ENCODE measurements at regions not wholly inside any gene's neighbourhood (a gene's known extent, or its start where the extent isn't known, plus 50 kb on each side); places are given as distances from the start of the nearest gene placed in this dataset.
"Not testable (repeated sequence)": the region's sequence is repeated elsewhere in the genome, so short reads cannot be mapped to it uniquely, and the experiment has no call there.

DNA sequence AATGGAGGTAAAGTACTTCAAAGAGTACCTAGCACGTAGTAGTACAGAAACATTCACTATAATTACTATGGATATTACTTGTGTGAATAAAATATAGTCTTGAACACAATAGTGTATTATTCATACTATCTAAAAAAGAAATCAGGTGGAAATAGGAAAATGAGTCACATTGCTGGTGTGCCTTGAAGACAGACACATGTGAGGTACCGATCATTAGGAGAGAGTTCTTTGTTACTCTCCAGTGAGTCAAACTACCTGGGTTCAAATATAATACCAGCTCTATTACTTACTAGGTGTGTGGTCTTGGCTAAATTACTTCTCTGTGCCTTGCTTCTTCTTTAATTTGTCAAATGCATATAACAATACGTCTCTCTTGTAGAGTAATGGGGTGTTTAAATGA is 50.8 kb upstream of the BEND6 start:
- no peak for DNase-seq

DNA sequence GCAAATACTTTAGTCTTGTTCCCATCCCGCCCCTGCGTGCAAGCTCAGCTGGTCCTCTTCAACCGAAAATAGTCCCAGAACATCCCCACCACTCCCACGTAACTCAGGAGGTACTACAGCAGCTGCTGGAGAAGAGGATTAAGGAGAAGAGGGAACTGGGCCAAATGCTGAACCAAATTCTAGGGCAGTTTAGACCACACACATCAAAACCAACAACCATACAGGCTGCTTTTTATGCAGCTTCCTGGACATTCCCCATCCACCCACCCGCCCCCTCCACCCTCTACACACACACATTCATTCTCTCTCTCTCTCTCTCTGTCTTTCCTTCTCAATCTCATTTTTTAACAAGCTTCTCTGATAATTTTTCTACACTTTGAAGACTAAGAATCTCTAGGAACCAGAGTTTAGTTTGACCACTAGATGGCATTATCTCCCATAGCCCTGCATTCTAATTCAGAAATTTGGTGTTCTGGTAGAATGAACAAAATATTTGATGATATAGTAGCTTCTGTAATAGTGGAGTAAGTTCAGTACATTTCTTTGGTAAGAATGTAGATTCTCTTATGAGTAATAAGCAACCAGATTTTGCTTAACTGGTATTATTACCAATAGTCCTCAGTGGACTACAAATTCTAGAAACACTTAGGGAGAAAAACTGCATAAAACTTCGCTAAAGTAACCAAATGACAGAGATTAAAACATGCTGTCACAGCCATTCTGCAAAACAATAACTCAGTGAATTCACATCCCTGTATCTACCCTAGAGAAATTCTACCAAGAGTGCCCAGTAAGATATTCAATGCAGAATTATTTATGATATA is 52.1 kb upstream of the BEND6 start:
- no peak for DNase-seq

GRCh38 chr6:56900784-56901183 is 54.1 kb upstream of the BEND6 start:
- no peak for DNase-seq

GRCh38 chr6:56899753-56900152 is 55.2 kb upstream of the BEND6 start:
- DNase-seq, result no peak

DNA sequence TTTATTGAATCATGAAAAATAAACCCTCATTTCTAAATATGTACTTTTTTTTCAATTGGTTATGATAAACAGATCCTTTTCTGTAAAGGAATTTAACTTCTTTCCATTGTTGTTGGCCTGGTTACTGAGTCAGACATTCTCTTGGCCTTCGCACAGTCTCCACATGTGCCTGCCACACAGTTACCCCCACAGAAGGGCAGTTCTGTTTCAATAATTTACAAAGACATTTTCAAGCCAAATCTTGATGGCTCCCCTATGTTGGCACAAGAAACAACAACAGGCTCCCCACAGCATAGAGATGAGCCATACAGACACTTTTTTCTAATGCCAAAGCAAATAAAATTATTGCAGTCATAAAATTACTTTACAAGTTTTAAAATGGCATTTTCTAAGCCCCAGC is 55.6 kb upstream of the BEND6 start:
- DNase-seq, result no peak

GRCh38 chr6:56897789-56898529 is 56.9 kb upstream of the BEND6 start:
- no peak for DNase-seq

GRCh38 chr6:56891754-56892153 is 63.2 kb upstream of the BEND6 start:
- no peak for DNase-seq

DNA sequence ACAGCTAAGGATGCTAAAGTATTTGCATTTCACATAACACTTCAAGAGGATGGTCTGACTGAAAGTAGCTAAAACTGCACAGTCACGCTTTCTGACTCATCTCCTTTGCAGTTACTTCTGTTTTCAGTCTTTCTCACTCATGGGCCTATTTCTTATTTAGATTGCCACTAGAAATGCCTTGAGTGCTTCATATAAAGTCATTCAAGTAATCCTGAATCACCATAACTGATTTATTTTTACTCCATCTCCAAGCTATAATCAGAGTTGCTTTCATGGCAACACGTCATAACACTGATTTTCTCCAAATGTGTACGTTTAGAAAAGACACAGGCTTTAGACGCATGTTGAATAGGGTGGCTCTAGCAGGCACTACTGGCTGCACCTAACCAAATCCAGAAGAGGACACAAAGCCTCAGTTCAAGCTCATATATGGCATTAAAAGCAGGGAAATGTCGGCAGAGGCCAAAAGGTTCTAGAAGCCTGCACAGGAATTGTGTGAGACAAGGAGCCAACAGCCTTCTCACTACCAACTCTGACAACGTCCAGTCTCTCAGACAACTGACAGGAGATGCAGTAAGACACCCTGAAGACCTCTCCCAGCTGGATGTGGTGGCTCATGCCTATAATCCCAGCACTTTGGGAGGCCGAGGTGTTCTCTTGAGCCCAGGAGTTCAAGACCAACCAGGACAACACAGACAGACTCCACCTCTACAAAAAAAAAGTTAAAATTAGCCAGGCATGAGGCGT is 64.1 kb upstream of the BEND6 start:
- DNase-seq, result no peak

DNA sequence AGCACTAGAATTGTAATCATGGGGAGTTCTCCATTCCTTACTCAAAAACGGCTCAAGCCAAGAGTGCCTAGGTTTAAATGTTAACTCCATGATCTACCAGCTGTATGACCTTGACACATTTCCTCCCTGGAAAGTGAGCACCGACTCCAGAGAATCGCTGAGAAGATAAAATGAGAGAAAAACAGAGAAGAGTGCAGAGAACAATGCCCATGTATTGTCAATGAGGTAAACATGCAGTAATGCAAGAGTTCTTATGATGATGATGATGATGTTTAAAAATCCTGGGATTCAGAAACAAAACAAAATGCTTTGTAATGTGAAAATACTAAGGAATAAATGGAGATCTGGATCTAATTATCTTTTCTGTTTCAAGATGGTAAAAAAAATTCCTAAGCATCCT is 64.8 kb upstream of the BEND6 start:
- DNase-seq, result no peak

GRCh38 chr6:56889492-56889891 is 65.4 kb upstream of the BEND6 start:
- DNase-seq, result no peak

GRCh38 chr6:56888687-56889086 is 66.2 kb upstream of the BEND6 start:
- DNase-seq, result no peak

GRCh38 chr6:56887086-56887485 is 67.8 kb upstream of the BEND6 start:
- no peak for DNase-seq

- no peak for DNase-seq
These were observed 77.0 kb upstream of the BEND6 start for GRCh38 chr6:56877922-56878321.

DNA sequence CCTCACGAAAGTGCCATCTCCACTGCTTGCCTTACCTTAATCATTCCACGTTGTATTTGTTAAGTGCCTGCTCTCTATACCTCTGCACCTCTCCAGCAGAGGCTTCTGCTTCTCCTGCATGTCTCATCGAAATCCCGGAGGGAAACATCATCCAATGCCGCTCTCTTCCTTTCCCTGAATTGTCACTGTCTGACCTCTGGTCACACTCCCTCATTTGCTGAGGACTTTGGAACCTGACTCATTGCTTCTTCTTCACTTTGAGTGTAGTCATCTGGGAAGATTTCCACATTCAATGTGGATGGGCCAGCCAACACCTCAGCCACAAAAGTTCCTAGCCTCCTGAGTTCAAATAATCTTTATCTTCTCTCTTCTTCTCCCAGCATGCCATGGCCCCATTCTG is 78.9 kb upstream of the BEND6 start:
- no peak for DNase-seq

DNA sequence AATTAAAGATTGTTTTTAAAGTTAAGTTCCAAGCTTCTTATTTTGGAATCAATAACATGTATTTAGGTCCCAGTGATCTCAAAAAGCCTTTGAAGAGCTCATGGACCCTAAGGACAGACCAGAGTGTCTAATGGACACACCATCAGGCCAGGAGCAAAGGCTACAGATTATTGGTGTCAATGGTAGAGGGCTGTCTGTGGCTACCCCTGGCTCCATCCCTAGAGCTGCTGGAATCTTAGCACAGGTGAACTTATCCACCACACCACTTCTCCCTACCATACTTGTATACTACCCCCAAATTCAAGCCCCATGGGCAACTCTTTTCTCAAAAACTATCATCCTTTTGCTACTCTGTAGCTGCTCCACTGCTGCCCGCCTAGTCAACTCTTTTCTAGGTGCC is 79.4 kb upstream of the BEND6 start:
- no peak for DNase-seq

DNA sequence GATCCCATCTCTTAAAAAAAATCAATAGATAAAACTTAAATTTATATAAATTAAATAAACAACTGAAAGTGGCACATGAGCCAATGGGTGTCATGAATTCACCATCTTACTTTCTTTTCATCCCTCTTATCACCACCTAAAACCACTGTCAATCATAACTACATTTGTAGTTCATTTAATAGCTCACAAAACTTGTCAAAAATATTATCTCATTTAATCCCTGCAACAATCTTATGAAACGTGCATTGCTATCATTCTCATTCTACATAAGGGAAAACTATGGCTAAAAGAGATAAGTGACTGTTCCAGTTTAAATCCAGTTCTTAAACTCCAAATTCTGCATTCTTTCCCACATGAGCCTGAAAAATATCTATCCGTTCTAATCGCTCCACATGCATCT is 80.6 kb upstream of the BEND6 start:
- no peak for DNase-seq

- DNase-seq, result not testable (repeated sequence)
These were observed 84.9 kb upstream of the BEND6 start for GRCh38 chr6:56870053-56870452.

DNA sequence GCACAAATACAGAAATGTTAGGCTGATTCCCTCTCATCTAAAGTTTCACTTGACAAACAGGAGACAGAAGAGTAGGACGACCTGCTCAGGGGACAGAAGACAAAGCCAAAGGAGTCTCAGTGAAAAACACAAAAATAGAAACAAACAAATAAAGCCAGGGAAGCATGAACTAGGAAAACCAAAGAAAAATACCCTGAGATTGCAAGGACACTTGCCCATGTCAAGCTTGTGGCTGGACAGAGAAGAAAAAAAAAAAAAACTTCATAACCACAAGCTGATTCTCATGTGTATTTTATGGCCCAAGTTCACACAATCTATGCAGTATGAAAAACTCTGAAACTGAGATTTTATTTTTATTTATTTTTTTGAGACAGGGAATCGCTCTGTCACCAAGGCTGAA is 85.6 kb upstream of the BEND6 start:
- no peak for DNase-seq

DNA sequence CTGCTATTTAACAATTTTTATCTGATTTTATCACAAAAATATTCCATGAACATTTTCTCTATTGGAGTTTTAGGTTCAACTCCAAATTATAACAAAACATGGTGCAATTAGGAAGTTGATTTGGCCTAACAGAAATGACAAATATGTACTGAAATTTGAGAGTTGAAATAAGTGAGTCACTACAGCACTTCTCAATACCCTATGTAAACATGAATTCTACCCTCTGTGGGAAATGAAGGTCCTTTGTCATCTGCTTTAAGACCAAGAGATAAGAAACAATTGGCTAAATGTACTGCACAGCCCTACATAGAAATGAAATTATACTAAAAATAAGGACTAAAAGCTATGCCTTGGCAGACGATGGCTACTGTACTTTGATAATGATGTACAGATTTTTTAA is 86.2 kb upstream of the BEND6 start:
- DNase-seq, result no peak

GRCh38 chr6:56866917-56867522 is 87.9 kb upstream of the BEND6 start:
- no peak for DNase-seq

- no peak for DNase-seq
These were observed 89.6 kb upstream of the BEND6 start for GRCh38 chr6:56865081-56865875.

DNA sequence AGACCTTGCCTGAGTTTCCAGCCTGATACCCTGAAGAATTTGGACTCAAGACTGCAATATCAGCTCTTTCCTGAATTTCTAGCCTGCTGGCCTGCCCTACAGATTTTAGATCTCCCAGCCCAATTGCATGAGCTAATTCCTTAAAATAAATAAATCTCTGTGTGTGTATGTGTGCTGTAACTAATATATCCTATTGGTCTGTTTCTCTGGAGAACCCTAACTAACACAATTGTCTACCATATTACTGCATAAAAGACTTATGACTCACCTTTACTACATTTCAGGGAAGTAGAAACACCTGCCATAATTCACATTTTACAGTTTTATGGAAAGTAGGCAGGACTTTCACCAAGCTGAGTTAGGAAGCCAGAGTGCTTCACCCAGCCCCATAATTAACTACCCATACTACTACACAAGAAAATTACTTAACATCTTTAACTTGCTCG is 90.7 kb upstream of the BEND6 start:
- DNase-seq, result no peak
